Astrocyte (in vitro differentiated cells and primary cell): ENCODE measurements at regions not wholly inside any gene's neighbourhood (a gene's known extent, or its start where the extent isn't known, plus 50 kb on each side); places are given as distances from the start of the nearest gene placed in this dataset.

ENCODE experiments used
- CTCF ChIP-seq: IDR thresholded peaks from 2 replicates; pipeline ENCODE4 v1.5.1; 2011; ENCODE audit warnings: low read depth, mild to moderate bottlenecking, inconsistent platforms, low read length, moderate library complexity; ENCODE audit not compliant: insufficient read depth
- EZH2 ChIP-seq: IDR thresholded peaks from 2 replicates; pipeline ENCODE4 v1.6.1; 2012; ENCODE audit warnings: mild to moderate bottlenecking, low read length, inconsistent platforms; ENCODE audit not compliant: insufficient read depth

- no peak for TF ChIP-seq CTCF
- TF ChIP-seq EZH2 = no peak
Observed at GRCh38 chr13:34647379-34648150, 294.5 kb upstream of the NBEA start.
